ENCODE measurements at regions not wholly inside any gene's neighbourhood (a gene's known extent, or its start where the extent isn't known, plus 50 kb on each side); places are given as distances from the start of the nearest gene placed in this dataset.

- Mint-ChIP-seq H3K27ac (no peak overlapping the region), H3K36me3 (no peaks in the 10 kb centered on the region), H3K4me3 (no peak overlapping the region), H3K4me1 (ENCODE audit: low read depth) (no peaks in the 10 kb centered on the region), H3K27me3 (peaks cover 6% of the 10 kb centered on the region), H3K9me3 (ENCODE audit: low read depth) (no peaks in the 10 kb centered on the region)
Measured at GRCh38 chr2:6685447-6685846, 180.3 kb downstream of the CMPK2 start.

DNA sequence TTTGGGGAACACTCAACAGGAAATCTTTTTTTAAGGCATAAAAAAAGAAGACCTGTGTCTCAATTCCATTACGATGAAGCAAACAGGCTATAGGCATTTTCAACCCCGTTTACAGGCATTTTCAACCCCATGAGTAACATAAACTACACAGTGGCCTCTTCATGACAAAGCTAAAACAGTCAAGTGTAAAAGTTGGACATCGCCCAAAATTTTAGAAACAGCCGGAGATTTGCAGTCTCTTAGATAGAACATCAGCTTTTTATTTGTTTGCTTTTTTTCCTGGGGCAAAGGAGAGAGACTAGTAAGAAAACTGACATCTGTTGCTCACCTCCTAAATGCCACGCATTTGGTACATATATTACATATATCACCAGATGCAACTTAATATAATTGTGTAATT is 173.7 kb downstream of the CMPK2 start:
- no peaks in the 10 kb centered on the region for H3K4me1 Mint-ChIP-seq (ENCODE audit: low read depth)
- no peak overlapping the region for H3K4me3 Mint-ChIP-seq
- H3K36me3 Mint-ChIP-seq: no peaks in the 10 kb centered on the region
- H3K9me3 Mint-ChIP-seq (ENCODE audit: low read depth): no peaks in the 10 kb centered on the region
- no peak overlapping the region for H3K27ac Mint-ChIP-seq
- peaks cover 4% of the 10 kb centered on the region for H3K27me3 Mint-ChIP-seq

DNA sequence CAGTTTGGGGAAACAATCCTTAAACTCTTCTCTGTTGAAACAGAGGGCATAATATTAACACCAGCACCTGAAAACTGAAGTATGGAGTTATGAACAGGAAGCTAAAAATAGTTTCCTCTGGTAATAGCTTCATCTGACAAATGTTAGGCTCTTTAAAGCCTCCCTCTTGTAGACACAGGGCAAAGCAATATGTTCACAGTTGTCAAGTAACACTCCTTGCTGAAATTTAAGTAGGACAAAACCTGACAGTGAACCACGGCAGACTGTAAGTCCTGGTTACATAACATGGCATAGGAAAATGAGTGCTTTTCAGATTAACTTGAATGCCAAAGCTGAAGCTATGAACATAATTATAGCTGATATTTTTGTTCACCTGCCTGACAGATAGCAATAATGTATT is 172.9 kb downstream of the CMPK2 start:
- Mint-ChIP-seq H3K4me1 (ENCODE audit: low read depth) (no peaks in the 10 kb centered on the region), H3K36me3 (no peaks in the 10 kb centered on the region), H3K4me3 (no peak overlapping the region), H3K9me3 (ENCODE audit: low read depth) (no peaks in the 10 kb centered on the region), H3K27me3 (peaks cover 4% of the 10 kb centered on the region), H3K27ac (no peak overlapping the region)

GRCh38 chr2:6694555-6694954 is 171.2 kb downstream of the CMPK2 start:
- Mint-ChIP-seq H3K27ac (no peak overlapping the region), H3K4me1 (ENCODE audit: low read depth) (no peaks in the 10 kb centered on the region), H3K27me3 (peaks cover 4% of the 10 kb centered on the region), H3K36me3 (no peaks in the 10 kb centered on the region), H3K9me3 (ENCODE audit: low read depth) (no peaks in the 10 kb centered on the region), H3K4me3 (no peak overlapping the region)

GRCh38 chr2:6700335-6700734 is 165.4 kb downstream of the CMPK2 start:
- H3K4me3 Mint-ChIP-seq: no peak overlapping the region
- H3K36me3 Mint-ChIP-seq: peaks cover 5% of the 10 kb centered on the region
- no peaks in the 10 kb centered on the region for H3K4me1 Mint-ChIP-seq (ENCODE audit: low read depth)
- peaks cover 15% of the 10 kb centered on the region for H3K9me3 Mint-ChIP-seq (ENCODE audit: low read depth)
- peaks cover 15% of the 10 kb centered on the region for H3K27me3 Mint-ChIP-seq
- no peak overlapping the region for H3K27ac Mint-ChIP-seq

GRCh38 chr2:6704077-6704476 is 161.6 kb downstream of the CMPK2 start:
- Mint-ChIP-seq H3K4me3 (no peak overlapping the region), H3K27me3 (peaks cover 11% of the 10 kb centered on the region), H3K36me3 (peaks cover 5% of the 10 kb centered on the region), H3K27ac (no peak overlapping the region), H3K4me1 (ENCODE audit: low read depth) (no peaks in the 10 kb centered on the region), H3K9me3 (ENCODE audit: low read depth) (peaks cover 20% of the 10 kb centered on the region)

DNA sequence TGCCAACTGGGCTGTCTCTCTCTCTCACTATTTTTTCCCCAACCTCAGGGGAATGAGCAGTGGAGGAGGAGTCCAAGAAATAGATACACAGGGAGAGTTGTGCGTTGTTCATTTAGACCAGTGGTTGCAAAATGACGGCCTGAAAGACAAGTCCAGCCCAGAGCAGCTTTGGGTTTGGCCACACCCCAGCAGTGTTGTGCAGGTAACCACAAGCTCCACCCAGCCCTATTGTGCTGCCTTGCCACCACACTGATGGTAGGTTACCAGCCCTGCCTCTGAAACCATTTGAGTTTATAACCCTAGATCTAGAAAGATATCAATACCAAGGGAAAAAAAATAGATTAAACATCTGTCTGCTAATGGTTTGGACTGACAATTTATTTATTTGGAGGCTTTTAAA is 144.3 kb downstream of the CMPK2 start:
- H3K9me3 Mint-ChIP-seq (ENCODE audit: low read depth): no peaks in the 10 kb centered on the region
- H3K27me3 Mint-ChIP-seq: peaks cover 14% of the 10 kb centered on the region
- no peak overlapping the region for H3K4me3 Mint-ChIP-seq
- H3K27ac Mint-ChIP-seq: no peak overlapping the region
- H3K4me1 Mint-ChIP-seq (ENCODE audit: low read depth): no peaks in the 10 kb centered on the region
- H3K36me3 Mint-ChIP-seq: no peaks in the 10 kb centered on the region

DNA sequence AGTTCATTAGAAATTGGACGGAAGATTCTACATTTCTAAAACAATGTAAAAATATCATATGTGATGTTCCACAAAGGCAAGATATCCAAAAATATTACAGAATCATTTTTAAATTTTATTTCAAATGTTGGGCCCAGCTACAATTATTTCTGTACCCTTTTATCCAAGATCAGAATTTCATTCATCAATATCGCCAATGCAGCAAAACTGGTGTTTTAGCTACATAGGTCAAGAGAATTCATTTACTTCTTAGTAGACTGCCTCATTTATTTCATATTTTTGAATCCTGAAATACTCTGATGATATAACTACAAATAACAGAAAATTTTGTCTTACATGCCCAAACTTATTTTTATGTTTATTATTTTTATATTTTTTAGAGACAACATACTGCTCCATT is 143.1 kb downstream of the CMPK2 start:
- Mint-ChIP-seq H3K9me3 (ENCODE audit: low read depth) (no peaks in the 10 kb centered on the region), H3K36me3 (no peaks in the 10 kb centered on the region), H3K27me3 (peaks cover 10% of the 10 kb centered on the region), H3K27ac (no peak overlapping the region), H3K4me3 (no peak overlapping the region), H3K4me1 (ENCODE audit: low read depth) (no peaks in the 10 kb centered on the region)

DNA sequence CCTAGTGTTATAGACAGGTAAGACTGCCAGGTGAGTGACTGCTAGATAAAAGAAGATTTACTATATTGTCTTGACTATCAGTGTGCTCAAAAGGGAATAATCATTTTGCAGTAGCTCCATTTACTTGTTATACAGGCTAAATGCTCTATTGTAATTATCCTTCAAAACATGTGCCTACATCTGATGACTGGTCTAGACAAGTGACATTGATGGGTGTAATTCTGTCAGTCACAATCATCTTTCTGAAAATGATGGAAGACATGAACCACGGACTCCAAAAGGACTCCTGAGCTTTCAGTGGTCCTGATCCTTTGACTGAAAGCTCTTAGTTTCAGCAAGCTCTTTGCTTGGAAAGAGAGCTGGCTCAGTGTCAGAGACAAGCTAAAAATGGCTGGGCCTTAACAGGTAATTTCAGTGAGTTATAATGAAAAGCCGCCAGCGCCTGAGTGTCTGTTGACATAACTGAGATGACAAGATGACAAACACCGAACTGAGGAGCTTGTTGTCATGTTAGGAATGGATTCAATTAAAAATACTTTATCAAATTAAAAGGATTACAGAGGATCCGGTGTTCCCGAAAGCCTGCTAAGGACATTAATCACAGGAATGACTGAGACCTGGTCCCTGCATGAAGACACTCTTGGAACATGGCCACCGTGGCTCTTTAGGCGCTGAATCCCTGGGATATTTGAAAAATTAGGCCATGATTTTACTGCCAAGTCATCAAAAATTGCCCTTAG is 141.7 kb downstream of the CMPK2 start:
- Mint-ChIP-seq H3K9me3 (ENCODE audit: low read depth) (no peaks in the 10 kb centered on the region), H3K36me3 (no peaks in the 10 kb centered on the region), H3K27me3 (peaks cover 7% of the 10 kb centered on the region), H3K27ac (no peak overlapping the region), H3K4me3 (no peak overlapping the region), H3K4me1 (ENCODE audit: low read depth) (no peaks in the 10 kb centered on the region)

GRCh38 chr2:6724605-6725140 is 141.0 kb downstream of the CMPK2 start:
- Mint-ChIP-seq H3K27ac (no peak overlapping the region), H3K4me1 (ENCODE audit: low read depth) (no peaks in the 10 kb centered on the region), H3K36me3 (no peaks in the 10 kb centered on the region), H3K27me3 (peaks cover 7% of the 10 kb centered on the region), H3K4me3 (no peak overlapping the region), H3K9me3 (ENCODE audit: low read depth) (no peaks in the 10 kb centered on the region)

- Mint-ChIP-seq H3K9me3 (ENCODE audit: low read depth) (peaks cover 7% of the 10 kb centered on the region), H3K36me3 (no peaks in the 10 kb centered on the region), H3K4me3 (no peak overlapping the region), H3K27me3 (peaks cover 16% of the 10 kb centered on the region), H3K4me1 (ENCODE audit: low read depth) (no peaks in the 10 kb centered on the region), H3K27ac (no peak overlapping the region)
Measured at GRCh38 chr2:6728156-6728555, 137.6 kb downstream of the CMPK2 start.

DNA sequence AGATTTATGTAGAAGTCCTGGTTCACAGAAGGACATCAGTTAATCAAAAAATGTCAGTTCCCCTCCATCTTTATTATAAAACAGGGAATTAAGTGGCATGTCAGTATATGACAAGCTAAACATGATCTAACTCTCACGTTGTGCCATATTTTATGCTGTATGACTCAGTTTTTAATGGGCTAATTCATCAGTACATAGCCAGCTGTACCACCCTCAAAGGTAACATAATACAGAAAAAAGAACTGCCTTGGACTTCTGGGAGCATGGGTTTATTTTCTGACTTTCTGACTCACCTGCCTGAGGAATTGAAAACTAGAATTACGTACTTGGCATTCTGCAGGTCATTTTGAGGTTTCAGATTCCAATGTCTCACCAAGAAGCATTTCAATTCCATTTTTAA is 135.7 kb downstream of the CMPK2 start:
- Mint-ChIP-seq H3K27ac (no peak overlapping the region), H3K27me3 (peaks cover 16% of the 10 kb centered on the region), H3K4me1 (ENCODE audit: low read depth) (no peaks in the 10 kb centered on the region), H3K4me3 (no peak overlapping the region), H3K36me3 (no peaks in the 10 kb centered on the region), H3K9me3 (ENCODE audit: low read depth) (peaks cover 7% of the 10 kb centered on the region)

DNA sequence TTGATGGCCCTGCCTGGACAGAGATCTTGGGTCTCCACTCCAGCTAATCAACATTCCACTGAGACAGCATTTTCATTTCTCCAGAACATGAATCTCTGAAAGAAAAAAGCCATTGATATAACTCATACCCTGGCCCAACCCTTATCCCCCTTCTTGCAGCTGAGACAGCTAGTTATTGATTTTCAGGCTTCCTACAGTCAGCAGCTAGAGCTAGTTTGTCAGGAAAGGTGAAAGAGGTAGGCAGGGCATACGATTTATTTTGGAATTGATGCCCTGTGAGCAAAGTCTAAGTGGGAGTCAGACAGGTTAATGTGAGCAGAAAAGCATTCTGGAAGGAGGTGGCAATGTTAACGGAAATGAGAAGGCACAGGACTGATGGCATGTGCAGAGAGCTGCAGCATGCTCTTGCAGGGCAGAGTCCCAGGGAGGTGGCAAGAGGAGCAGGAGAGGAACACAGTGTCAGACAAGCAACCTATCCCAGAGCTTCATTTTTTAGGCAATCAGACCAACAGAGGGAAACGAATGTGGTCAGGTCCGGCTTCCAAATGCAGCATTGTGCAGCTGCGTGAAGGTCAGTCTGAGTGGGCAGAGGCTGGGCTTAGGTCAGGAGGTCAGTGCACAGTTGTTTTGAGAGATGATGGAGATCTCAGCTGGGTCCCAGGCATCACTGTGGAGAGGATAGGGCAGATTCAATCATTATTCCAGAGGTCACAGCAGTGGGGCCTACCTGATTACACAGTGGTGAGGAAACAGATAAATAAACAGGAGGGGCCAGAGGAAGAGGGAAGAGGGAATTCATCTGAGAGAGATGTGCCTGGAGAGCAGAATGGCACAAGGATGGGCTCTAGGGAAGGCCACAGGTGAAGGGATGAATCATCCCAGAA is 134.8 kb downstream of the CMPK2 start:
- no peaks in the 10 kb centered on the region for H3K4me1 Mint-ChIP-seq (ENCODE audit: low read depth)

DNA sequence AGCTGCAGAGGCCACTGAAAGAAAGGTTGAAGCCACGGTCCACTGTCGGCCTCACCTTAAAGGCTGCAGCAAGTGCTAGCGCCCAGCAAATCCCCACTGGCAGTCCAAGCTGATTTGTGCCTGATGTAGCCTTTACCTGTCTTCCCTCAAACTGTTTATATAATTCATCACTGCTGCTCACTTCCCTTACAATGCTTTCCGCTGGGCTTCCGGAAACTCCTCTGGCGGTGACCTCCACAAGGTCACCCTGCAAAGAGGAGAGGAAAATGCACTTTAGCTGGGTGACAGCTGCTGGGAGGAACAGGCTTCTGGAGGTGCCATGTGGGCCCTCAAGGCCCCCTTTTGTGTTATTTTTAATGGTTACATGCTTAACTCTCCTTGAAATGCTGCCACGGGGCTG is 126.2 kb downstream of the CMPK2 start:
- Mint-ChIP-seq H3K4me3 (no peak overlapping the region), H3K9me3 (ENCODE audit: low read depth) (no peaks in the 10 kb centered on the region), H3K4me1 (ENCODE audit: low read depth) (no peaks in the 10 kb centered on the region), H3K27me3 (peaks cover 25% of the 10 kb centered on the region), H3K36me3 (no peaks in the 10 kb centered on the region), H3K27ac (no peak overlapping the region)

More for the DNA sequence above, 134.8 kb downstream of the CMPK2 start:
- Mint-ChIP-seq H3K36me3 (no peaks in the 10 kb centered on the region), H3K4me3 (no peak overlapping the region), H3K27me3 (peaks cover 16% of the 10 kb centered on the region), H3K9me3 (ENCODE audit: low read depth) (peaks cover 7% of the 10 kb centered on the region), H3K27ac (no peak overlapping the region)

DNA sequence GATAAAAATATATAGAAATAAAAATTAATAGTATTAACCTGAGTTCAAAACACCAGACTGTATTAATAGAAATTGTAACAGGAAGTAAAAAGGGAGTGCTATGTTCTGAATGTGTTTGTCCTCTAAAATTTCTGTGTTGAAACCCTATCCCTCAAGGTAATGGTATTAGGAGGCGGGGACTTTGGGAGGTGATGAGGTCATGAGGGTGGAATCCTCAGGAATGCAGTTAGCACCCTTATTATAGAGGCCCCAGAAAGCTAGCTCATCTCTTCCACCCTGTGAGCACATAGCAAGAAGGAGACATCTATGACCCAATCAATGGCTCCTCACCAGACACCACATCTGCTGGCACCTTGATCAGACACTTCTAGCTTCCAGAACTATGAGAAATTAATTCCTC is 124.5 kb downstream of the CMPK2 start:
- Mint-ChIP-seq H3K4me3 (no peak overlapping the region), H3K9me3 (ENCODE audit: low read depth) (no peaks in the 10 kb centered on the region), H3K36me3 (no peaks in the 10 kb centered on the region), H3K4me1 (ENCODE audit: low read depth) (no peaks in the 10 kb centered on the region), H3K27ac (no peak overlapping the region), H3K27me3 (peaks cover 30% of the 10 kb centered on the region)

Data from activated naive CD8-positive, alpha-beta T cell (primary cell).